ENCODE measurements at regions not wholly inside any gene's neighbourhood (a gene's known extent, or its start where the extent isn't known, plus 50 kb on each side); places are given as distances from the start of the nearest gene placed in this dataset.

- TF ChIP-seq POLR2A (IDR thresholded peaks at IDR 0.05; ENCODE audit: low read length) (no peak), GATA1 (IDR thresholded peaks at IDR 0.05; ENCODE audit: low read depth, low read length) (no peak)
These were observed 67.1 kb downstream of the RTL3 start for GRCh38 chrX:78592030-78592429.

Data from erythroblast (primary cell).